HL-60 (cell line): ENCODE measurements at regions not wholly inside any gene's neighbourhood (a gene's known extent, or its start where the extent isn't known, plus 50 kb on each side); places are given as distances from the start of the nearest gene placed in this dataset.

Experiments used
- CTCF ChIP-seq: IDR thresholded peaks from one replicate; pipeline ENCODE4 v1.5.1; 2011; ENCODE audit warnings: low read length, control low read depth, inconsistent platforms; ENCODE audit not compliant: insufficient read depth
- GABPA ChIP-seq: IDR thresholded peaks from 2 replicates; pipeline ENCODE4 v1.6.1; 2012; ENCODE audit warnings: low read depth
- POLR2AphosphoS5 ChIP-seq: IDR thresholded peaks from 2 replicates; pipeline ENCODE4 v1.6.1; 2012; ENCODE audit warnings: low read depth
- SPI1 ChIP-seq: IDR thresholded peaks from 2 replicates; pipeline ENCODE4 v1.6.1; 2012; ENCODE audit warnings: low read depth, mild to moderate bottlenecking, borderline replicate concordance

- TF ChIP-seq CTCF = no peak
- TF ChIP-seq POLR2AphosphoS5 = no peak
- TF ChIP-seq GABPA = no peak
- no peak for TF ChIP-seq SPI1
These were observed 90.3 kb upstream of the FRG1 start for GRCh38 chr4:189850239-189850856.
